ENCODE measurements at regions not wholly inside any gene's neighbourhood (a gene's known extent, or its start where the extent isn't known, plus 50 kb on each side); places are given as distances from the start of the nearest gene placed in this dataset.
"Not testable (repeated sequence)": the region's sequence is repeated elsewhere in the genome, so short reads cannot be mapped to it uniquely, and the experiment has no call there.

GRCh38 chr9:63296366-63296765, 1988.6 kb downstream of the FOXD4L5 start:
- not testable (repeated sequence) for TF ChIP-seq ATF3 (IDR thresholded peaks at IDR 0.05; ENCODE audit: borderline replicate concordance, extremely low read depth, low read depth, low read length); RAD21 (IDR thresholded peaks at IDR 0.05; ENCODE audit: insufficient read depth, low read depth, low read length); EP300 (IDR thresholded peaks at IDR 0.05; ENCODE audit: borderline replicate concordance in 1 of 2, control insufficient read depth in 1 of 2, low read depth in 2 of 2, low read length in 2 of 2); FOXK2 (IDR thresholded peaks at IDR 0.05); CBFB (IDR thresholded peaks at IDR 0.05; ENCODE audit: low read depth); POLR2A (IDR thresholded peaks at IDR 0.05; ENCODE audit: low read depth, low read length); TCF3 (IDR thresholded peaks at IDR 0.05; ENCODE audit: borderline replicate concordance, insufficient read depth, low read depth, low read length); CTCF (IDR thresholded peaks at IDR 0.05 in 2 of 3, conservative IDR thresholded peaks at IDR 0.05 in 1 of 3; ENCODE audit: control insufficient read depth in 2 of 3, extremely low read depth in 1 of 3, insufficient read depth in 1 of 3, low read depth in 3 of 3, low read length in 3 of 3); HCFC1 (IDR thresholded peaks at IDR 0.05; ENCODE audit: low read length); TCF12 (IDR thresholded peaks at IDR 0.05; ENCODE audit: low read depth, low read length); CHD4 (IDR thresholded peaks at IDR 0.05); TAF1 (IDR thresholded peaks at IDR 0.05; ENCODE audit: borderline replicate concordance, low read depth, low read length)
